ENCODE measurements at regions not wholly inside any gene's neighbourhood (a gene's known extent, or its start where the extent isn't known, plus 50 kb on each side); places are given as distances from the start of the nearest gene placed in this dataset.
A peak's percentile ranks its signal among the peaks of the same experiment; 100 is the strongest.

DNA sequence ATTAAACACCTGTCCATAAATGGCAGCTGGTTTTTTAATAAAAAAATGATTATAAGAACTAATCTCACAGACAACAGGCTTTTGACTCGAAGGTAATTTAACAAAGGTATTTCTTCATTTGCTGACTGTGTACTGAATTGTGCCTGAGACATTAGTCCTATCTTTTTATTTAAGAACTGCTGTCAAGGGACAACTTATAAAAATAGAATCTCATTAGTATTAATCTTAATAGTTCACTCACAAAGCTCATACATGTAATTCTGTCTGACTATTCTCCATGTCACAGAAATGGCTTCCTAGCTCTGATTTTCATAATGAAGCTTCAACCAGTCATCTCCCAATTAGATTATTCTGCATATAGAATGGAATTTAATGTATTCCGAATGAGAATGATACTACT, 276.9 kb upstream of the PDZRN3 start:
- DNase-seq = no peak
- intact Hi-C loops (cut with DNase I) = no loop called here

DNA sequence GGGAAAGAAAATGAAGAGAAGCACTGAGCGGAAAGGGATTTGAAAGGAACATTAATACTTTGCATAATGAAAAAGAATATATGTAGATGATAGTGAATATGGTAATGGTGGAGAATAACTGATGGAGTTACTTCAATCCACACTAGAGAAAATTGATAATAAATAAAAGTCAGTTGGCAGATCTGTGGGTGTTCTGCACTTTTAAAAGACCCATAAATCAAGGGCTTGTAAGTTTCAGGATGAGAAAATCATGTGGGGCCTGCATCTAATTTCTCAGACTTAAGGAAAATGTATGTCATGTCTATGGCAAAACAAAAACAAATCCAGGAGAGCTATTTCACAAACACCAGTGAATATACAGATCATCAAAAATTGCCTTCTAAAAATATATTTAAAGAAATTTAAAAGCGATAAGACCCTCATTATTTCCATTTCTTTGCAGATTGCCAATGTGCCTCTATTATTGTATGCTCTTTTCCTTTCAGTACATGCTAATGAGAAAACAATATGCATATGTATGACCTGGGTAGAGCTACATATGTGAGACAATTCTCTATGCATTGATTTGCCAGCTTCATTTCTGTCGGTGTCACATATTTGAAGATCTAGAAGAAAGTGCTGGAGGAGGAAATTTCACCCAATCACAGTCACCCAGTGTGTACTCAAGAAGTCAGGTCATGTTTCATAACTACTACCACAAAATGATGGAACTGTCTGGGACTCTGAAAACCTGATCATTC, 269.9 kb upstream of the PDZRN3 start:
- no peak for DNase-seq
- intact Hi-C loops (cut with DNase I) = no loop called here

DNA sequence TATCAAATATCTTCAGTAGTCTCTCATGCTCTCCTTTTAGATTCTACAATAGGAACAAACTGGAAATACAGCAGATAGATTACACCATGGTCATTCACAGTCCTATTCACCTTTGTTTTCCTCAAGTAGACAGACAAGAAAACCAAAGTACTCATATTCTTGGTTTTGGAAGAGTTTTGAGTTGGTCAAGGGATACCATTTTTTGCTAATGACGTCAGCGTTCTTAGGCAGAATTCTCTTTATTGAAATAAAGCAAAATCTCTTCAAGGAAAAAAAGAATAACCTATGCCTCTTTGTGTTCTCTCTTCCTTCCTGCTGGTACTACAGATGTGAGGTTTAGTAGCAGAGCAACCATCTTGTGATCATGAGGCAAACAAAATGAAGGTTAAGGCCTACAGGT, 268.3 kb upstream of the PDZRN3 start:
- DNase-seq = no peak
- intact Hi-C loops (cut with DNase I) = no loop called here

DNA sequence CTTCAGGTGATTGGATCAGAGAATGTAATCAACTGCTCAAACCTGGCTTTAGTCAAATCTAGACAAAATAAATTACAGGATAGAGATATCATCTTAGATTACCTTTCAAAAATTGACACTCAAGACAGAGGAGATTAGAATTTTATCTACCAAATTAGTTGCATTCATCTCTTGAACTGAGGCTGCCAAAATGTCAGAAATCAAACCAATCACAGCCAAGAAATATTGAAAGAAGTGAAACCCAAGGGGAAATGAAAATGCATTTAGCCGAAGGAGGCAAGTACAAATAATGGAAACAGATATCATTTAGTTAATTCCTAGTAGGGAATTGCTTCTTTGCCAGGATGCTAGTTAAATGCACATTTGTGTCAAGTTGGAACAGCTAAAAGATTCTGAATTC, 261.1 kb upstream of the PDZRN3 start:
- DNase-seq = no peak
- intact Hi-C loops (cut with DNase I) = no loop called here

DNA sequence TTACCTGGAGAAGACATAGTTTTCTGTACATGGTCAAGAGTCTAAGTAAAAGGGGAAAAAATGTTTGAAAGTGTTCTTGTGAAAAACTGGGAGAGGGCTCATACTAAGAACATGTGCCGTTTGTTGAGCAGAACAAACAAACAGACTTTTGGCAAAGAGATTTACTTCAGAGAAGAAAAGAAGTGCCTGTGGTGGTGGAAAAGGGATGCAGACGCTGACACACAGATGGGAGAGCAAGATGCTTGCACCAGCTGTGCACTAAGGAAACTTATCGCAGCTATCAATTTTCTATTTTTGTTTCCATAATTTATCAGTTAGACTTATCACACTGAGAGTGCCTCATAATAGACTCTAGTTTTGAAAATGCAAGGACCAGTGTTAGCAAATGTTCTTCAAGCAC, 259.6 kb upstream of the PDZRN3 start:
- intact Hi-C loops (cut with DNase I) = no loop called here
- DNase-seq = no peak

DNA sequence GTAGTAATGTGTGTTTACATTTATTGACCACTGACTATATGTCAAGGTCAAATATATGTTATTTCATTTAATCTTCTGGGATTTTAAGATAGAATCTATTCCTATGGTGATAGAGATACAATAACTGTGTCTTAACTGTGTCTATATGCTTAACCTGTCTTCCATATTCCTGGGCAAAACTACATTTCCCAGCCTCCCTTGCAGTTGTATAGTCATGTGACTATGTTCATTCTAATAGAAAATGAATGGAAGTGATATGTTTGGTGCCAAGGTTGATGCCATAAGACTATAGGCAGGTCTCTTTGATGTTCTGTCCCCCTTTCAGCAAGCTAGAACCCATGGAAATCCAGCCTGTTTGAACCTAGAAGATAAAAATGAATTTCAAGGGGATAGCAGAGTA, 258.8 kb upstream of the PDZRN3 start:
- no peak for DNase-seq
- intact Hi-C loops (cut with DNase I) = no loop called here

DNA sequence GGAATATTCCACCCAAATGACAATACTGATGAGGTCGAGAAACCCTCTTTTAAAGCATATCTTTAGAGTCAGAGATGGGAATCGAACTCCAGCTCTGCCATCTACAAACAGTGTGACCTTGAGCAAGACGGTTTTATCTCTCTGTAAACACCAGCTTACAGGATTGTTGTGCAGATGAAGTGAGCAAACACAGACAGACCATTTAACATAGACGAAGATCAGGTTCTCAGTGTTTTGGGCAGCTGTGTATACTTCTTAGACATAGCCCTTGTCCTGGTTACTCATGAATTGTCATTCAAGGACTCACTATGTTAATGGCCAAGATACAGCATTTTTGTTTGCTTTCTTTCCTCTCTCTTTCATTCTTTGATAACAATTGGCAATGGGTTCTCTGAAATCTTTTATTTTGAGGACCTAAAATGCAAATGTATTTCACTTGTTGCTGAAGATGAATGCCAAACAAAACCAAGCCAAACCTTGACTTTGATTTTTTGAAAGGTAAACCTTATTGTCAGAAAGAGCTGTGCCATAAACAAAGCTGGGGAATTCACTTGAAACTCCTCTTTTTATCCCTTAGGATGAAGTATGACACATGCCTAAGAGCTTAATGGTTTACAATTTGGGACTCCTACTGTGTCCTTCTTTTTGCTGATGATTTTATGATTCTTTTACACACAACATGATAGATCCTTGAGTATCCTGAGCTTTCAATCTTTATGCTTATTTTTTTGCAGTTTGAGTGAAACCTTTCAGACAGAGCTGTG, 250.0 kb upstream of the PDZRN3 start:
- intact Hi-C loops (cut with DNase I) = no loop called here

DNA sequence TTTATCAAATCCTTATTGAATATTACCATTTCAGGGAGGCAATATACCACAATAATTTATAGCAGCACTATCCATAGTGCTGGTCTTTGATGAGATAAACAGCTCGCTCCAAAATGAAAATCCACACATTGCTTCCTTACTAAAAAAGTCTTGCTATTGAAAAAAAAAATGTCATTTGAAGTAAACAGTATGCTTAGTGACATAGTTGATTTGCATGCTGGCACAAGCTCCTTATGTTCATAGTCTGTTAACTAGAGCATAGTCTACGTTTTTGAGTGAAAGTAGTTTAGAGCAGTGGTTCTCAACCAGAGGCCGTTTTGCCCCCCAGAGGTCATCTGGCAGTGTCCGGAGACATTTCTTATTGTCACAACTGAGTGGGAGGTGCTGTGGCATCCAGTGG, 249.4 kb upstream of the PDZRN3 start:
- no peak for DNase-seq

More for the DNA sequence above, 250.0 kb upstream of the PDZRN3 start:
- no peak for DNase-seq

DNA sequence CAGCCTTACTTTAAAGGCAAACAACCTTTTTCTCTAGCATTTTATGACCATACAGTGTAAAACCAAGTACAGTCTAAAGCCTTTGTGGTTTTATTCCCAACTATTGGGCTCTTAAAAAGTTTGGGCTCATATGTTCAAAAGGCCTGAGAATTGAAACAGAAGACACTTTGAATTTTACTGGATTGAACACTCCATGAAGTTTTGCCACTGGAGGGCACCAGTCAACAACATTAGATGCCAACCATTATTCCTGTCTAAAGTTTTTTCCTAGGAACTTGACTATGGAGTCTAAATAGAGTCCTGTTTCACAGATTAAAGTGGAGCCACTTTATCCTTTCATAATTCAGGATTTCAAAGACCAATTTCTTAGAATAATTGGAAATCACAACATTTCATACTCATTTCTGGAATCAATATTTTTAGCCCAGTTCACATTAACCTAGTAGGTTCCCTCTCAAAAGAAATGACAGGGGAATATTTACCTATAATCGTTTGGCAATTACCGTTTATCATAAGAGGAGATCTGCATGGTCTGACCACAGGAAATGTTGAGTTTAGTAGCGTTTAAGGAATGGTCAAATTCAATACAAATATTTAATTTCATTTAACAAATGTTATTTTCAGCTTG, 244.1 kb upstream of the PDZRN3 start:
- intact Hi-C loops (cut with DNase I) = loop anchor here (2.0 kb wide), 1 partner anchor 1302 kb away; no protein-coding TSS in a partner anchor

More for the DNA sequence above, 249.4 kb upstream of the PDZRN3 start:
- intact Hi-C loops (cut with DNase I) = no loop called here

DNA sequence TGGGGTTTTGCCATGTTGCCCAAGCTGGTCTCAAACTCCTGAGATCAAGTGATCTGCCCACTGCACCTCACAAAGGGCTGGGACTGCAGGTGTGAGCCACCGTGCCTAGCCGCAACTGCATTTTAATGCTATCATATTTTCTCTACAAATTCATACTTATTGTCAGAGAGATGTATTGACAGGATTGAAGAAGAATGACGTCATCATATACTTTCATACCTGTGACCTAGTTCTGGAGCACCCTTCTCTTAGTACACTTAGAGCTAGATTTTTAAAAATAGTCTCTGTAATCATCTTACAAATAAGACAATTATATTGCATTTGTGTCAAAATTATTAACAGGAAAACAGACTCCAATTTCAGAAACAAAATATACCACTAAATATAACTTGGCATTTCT, 242.8 kb upstream of the PDZRN3 start:
- no peak for DNase-seq
- intact Hi-C loops (cut with DNase I) = no loop called here

More for the DNA sequence above, 244.1 kb upstream of the PDZRN3 start:
- peak in 4 of 10 donors; percentile 16 to 41 (median 34) for DNase-seq

DNA sequence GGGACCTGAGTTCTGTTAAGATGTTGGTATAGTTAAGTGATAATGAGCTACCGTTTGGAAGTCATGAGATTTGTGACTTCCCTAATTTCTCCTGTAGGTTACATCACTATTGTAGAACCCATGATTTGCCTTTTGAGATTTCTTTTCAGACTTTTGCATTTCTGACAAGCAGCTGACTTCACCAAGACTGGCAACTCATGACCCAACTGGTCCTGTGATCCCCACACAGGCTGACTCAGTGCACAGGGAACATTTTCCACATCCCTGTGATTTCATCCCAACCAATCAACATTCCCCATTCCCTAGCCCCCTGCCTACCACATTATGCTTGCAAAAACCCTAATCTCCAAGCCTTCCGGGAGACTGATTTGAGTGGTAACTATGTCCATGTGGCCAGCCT, 242.1 kb upstream of the PDZRN3 start:
- intact Hi-C loops (cut with DNase I) = no loop called here
- no peak for DNase-seq

DNA sequence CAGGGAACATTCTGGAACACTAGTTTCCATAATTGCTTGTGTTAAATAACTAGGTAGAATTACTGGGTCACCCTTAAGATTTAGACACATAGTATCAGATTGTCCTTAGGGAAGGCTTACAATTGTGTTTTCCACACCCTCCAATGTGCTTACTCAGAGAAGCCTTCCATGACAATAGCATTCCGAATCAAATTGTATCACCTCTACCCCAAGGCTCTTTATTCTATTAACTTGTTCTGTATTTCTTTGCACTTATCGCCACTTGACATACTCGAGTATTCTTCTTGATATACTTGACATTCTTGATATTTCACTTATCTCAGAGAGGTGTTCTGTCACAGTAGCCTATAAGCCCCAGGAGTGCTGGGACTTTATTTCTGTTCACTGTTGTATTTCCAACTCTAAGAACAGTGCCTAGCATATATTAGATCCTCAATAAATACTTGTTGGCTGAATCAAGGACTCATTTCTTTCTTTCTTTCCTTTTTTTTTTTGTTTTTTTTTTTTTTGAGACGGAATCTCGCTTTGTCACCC, 238.9 kb upstream of the PDZRN3 start:
- intact Hi-C loops (cut with DNase I) = no loop called here
- no peak for DNase-seq

DNA sequence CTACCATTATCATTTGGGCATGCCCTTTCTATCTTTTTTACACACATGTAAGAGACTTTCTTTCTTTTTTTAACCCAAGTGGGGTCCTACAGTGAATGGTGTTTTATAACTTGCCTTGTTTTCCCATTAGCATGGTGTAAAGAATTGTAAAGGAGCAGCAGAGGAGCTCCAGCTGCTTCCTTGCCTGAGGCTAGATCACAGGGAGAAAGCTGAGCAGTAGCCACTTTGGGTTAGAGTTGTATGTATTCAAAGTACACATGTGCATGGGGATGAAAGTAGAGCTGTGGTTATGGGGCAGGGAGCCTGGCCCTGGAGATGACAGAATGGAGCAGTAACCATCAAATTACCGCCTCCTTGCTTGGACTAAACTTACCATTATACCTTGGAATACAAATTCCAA, 231.1 kb upstream of the PDZRN3 start:
- intact Hi-C loops (cut with DNase I) = no loop called here
- DNase-seq = no peak

DNA sequence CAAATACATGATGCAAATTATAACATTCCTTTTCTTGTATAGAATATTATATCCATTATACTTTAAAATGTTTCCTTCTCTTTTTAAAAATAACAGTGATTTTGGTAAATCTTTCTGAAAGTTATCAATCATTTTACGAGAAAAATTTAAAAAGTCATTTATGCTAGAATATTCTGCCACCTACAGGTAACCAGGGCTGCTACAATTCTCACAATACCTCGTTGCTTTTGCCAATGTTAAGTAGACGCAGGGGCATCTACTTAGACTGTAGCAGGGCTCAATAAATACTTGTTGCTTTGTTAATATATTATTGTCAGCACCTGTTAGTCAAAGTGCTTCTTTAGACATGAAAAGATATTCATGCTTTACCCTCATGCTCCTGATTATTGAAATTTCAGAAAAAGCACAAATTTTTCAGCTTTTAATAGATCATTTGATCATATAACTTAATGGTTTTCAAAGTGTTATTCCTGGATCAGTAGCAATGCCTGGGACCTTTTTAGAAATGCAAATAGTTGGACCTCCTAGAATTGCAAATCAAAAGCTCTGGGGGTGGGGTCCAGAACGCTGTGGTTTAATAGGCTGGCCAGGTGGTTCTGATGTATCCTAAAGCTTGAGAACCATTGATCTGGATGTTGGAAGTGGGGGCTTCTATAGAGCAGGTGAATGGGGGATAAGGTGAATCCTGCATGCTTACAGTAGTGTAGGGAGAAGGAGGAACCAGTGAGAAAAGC, 223.6 kb upstream of the PDZRN3 start:
- intact Hi-C loops (cut with DNase I) = loop anchor here (2.0 to 10.0 kb wide), 2 partner anchors 224 to 340 kb away; partner anchors contain the start of gene PDZRN3
- no peak for DNase-seq

DNA sequence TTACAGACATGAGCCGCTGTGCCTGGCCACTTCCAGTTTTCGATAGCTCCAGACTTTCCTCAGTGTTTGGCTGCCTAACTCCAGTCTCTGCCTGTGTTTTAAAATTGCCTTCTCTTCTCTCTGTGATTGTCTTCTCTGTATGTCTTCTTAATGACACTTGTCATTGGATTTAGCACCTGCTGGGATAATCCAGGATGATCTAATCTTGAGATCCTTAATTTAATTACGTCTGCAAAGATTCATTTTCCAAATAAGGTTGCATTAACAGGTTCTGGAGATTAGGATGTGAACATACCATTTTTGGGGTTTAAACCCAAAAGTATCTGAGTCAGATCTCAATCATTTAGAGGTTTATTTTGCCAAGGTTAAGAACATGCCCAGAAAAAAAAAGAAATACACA, 222.2 kb upstream of the PDZRN3 start:
- DNase-seq = no peak
- intact Hi-C loops (cut with DNase I) = loop anchor here (10.0 kb wide), 1 partner anchor 222 kb away; the partner anchor contains the start of gene PDZRN3

DNA sequence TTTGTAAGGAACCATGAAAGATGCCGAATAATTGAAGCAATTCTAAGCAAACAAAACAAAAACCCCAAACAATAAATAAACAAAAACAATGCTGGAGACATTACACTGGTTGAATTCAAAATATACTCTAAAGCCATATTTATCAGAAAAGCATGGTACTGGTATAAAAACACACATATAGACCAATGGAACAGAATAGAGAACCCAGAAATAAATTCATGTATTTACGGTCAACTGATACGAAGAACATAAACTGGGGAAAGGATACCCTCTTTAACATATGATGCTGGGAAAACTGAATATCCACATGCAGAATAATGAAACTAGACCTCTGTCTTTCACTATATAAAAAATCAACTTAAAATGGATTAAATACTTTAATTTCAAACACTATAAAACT, 214.3 kb upstream of the PDZRN3 start:
- intact Hi-C loops (cut with DNase I) = no loop called here
- no peak for DNase-seq

DNA sequence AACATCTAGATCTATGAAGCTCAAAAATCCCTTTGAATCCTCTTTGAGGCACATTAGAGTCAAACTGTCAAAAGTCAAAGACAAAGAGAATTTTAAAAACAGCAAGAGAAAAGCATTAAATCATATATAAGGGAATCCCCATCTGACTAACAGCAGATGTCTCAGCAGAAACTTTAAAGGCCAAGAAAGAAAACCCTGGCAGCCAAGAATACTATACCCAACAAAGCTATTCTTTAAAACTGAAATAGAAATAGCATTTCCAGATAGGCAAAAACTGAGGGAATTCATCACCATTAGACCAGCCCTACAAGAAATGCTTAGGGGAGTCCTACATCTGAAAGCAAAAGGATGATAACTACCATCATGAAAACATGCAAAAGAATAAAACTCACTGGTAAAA, 211.2 kb upstream of the PDZRN3 start:
- intact Hi-C loops (cut with DNase I) = no loop called here

DNA sequence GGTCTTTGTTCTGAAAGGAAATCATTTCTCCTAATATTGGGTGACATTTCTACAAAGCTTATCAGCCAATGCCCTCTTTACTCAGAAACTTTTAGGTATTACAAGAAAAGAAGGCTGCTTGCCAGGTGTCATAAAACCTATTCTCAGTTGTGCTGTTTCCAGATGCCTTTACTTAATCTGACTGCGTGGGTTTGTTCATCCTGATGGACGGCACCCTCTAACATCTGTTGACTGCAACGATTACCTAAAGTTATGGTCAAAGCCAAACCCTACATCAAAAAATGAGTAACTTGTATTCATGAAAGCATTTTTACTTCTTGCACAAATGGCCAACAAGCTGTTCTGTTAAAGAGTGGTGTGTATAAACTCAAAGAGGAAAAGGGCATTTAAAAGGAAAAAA, 207.7 kb upstream of the PDZRN3 start:
- intact Hi-C loops (cut with DNase I) = no loop called here
- no peak for DNase-seq

More for the DNA sequence above, 211.2 kb upstream of the PDZRN3 start:
- DNase-seq = no peak

DNA sequence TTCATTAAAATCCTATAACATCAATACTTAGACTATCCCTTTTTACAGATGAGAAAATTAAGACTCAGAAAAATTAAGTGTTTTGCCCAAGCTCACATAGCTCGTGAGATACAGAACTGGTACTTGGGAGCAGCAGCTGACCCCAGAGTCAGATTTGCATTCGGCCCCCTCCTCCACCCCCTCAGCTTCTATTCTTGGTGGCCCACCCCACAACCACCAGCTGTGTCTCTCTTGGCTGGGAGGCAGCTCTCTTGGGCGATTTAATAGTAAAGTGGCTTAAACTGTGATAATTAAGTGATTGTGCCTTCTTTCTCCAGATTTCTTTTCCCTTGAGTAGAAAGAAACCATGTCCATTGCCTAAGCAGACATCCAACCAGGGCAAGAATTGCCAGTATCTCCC, 203.6 kb upstream of the PDZRN3 start:
- intact Hi-C loops (cut with DNase I) = no loop called here

DNA sequence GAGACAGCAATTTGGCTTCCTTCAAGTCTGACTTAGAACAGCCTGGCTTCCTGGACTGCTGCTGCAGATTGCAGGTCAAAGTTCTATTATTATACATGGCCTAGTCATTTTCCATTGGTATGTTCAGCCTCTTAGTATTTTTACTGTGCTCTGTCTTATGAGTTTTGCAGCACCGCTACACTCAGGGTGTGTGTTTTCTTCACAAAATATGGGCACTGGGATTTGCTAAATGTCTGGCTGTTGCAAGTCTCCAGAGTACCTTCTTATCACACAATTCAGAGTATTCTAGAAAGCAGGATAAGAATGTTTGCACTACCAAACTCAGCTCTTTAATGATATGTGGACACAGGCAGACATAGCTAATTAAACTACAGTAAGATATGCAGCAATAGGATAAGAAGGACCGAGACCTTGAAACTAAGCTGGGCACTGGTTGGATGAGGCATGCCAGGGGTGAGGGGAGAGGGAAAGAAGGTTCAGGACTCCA, 203.0 kb upstream of the PDZRN3 start:
- intact Hi-C loops (cut with DNase I) = no loop called here
- no peak for DNase-seq

More for the DNA sequence above, 203.6 kb upstream of the PDZRN3 start:
- DNase-seq = no peak
